ENCODE measurements at regions not wholly inside any gene's neighbourhood (a gene's known extent, or its start where the extent isn't known, plus 50 kb on each side); places are given as distances from the start of the nearest gene placed in this dataset.
"Not testable (repeated sequence)": the region's sequence is repeated elsewhere in the genome, so short reads cannot be mapped to it uniquely, and the experiment has no call there.

DNA sequence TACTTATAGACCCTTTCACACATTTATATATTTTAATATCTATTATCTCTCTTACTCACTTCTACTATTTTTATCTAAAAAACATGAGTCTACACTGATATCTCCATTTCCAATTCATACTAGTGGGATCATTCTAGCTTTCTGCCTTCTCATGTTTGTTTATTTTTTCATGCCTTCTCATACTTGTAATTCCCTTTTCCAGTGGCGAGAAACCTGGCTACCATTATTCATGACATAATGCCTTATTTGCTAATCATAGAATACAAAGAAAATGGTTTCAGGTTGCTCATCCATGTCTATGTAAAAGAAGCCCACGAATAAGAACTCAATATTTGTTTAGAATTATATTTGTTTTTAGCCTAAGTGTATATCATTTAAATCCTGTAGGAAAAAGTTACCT, 232.7 kb upstream of the ACTBL2 start:
- no peak for DNase-seq (ENCODE audit: low read depth, low spot score)

DNA sequence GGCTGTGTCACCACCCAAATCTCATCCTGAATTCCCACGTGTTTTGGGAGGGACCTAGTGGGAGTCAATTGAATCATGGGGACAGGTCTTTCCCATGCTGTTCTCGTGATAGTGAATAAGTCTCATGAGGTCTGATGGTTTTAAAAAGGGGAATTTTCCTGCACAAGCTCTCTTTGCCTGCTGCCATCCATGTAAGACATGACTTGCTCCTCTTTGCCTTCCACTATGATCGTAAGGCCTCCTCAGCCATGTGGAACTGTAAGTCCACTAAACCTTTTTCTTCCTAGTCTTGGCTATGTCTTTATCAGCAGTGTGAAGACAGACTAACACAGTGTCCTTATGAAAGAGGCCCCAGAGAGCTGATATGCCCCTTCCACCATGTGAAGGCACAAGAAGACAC, 230.9 kb upstream of the ACTBL2 start:
- DNase-seq (ENCODE audit: low read depth, low spot score) = not testable (repeated sequence)

DNA sequence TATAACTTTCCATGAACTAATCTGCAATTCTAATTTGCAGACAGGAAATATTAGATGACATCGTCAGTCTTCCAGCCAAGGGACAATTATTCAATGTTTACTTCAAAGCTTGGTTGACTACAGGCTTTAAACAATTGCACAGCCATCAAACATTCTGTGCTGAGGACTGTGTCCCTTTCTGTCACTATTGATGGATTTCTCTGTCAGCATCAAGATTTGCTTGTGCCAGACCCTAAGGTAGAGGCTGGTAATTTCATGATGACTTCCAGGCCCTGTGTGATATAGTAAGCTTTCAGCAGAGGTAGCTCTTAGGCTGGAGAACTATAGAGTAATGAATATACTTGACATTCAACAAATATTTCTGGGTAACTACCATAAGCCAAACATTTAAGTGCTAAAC, 229.3 kb upstream of the ACTBL2 start:
- DNase-seq (ENCODE audit: low read depth, low spot score) = no peak

DNA sequence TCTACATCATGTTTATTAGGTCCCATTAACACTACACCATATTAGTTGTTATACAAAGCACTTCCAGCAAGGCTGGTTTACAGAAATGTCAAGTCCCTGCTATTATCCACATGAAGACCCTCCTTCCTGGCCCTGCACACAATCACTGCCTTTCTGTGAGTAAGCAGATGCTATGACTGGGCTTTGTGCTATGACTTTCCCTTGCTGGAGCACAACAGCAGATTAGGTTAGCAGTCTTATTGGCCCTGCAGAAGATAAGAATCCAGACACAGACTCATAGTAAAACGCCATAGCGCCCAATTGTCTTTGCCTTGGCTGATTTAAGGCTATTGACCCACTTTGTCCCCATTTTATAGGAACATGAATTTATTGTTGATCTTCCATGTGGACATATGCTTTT, 228.9 kb upstream of the ACTBL2 start:
- no peak for DNase-seq (ENCODE audit: low read depth, low spot score)

DNA sequence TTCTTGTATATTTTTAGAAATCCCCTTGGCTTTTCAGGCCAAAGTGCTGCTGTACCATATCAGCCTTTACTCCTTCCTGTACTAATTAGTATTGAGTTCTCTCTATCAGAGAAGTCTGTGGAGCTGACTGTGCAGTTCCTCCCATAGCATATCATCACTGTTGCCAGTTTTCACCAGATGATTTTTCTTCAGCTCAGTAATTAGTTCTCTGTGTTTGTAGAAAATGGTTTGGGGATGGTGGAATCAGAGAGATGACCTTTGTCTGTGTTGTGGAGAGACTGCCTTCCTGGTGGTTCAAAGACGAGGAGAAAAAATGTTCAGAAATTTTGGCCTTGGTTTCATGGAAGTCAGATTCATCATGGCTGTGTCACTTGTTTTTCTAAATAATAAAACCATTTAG, 227.5 kb upstream of the ACTBL2 start:
- DNase-seq (ENCODE audit: low read depth, low spot score) = no peak

DNA sequence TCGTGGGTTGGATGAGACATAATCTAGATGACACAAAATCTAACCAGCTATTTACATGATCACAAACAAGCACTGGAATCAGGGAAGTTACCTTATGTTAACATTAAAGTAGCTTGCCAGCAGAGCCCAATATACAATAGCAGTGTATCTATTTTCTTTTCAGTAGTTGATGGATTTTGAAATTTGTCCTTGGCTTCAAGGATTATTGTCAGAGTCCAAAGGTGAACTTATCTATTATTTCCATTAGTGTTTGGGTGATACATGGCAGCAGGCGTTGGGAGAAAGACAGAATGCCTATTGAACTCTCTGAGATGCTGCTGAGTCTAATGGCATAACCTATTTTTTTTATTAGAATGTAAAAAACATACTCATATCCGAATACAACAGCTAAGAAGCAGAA, 223.2 kb upstream of the ACTBL2 start:
- no peak for DNase-seq (ENCODE audit: low read depth, low spot score)

DNA sequence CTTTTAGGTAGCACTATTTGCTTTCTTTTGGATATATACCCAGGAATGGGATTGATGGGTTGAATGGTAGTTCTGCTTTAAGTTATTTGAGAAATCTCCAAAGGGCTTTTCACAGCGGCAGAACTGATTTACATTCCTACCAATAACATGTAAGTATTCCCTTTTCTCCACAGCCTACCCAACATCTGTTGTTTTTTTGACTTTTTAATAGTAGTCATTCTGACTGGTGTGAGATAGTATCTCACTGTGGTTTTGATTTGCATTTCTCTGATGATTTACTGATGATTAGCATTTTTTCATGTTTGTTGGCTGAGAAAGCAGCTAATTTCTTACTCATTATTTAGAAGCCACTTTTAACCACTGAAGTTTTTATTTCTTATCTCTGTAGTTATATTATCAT, 221.1 kb upstream of the ACTBL2 start:
- no peak for DNase-seq (ENCODE audit: low read depth, low spot score)

DNA sequence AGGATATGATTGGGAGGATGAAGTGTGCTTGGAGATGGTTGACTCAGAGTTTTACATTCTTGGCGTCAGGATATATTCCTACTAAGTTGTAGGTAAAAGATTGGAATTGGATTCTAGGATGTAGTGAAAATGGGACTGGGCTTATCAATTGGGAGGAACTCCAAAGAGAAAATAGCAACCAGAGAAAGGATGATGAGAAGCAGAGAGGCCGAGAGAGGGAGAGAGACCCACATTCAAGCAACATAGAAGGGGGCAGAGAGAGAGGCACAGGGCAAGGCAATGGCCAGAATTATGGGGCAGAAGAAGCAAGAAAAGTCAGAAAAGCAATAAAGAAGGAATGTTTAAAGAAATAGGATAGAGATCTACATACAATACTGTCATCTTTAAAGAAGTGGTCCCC, 217.9 kb upstream of the ACTBL2 start:
- DNase-seq (ENCODE audit: low read depth, low spot score) = no peak

DNA sequence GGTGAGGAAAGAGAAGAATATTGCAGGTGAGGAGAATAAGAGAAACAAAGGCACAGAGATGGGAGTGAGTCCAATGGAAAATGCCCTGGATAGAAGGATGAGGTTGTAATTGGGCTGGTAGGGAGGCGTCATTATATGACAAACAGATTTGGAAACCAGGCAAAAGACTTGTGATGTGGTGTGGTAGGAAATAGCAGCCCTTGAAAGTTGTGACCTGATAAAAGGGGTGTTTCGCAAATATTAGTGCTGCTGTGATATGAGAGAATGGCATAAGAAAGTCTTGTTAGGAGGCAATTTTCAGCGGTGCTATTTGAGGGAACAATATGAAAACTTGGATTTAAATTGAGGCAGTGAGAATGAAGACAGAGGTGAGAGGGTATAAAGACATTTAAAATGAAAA, 217.5 kb upstream of the ACTBL2 start:
- DNase-seq (ENCODE audit: low read depth, low spot score) = no peak

DNA sequence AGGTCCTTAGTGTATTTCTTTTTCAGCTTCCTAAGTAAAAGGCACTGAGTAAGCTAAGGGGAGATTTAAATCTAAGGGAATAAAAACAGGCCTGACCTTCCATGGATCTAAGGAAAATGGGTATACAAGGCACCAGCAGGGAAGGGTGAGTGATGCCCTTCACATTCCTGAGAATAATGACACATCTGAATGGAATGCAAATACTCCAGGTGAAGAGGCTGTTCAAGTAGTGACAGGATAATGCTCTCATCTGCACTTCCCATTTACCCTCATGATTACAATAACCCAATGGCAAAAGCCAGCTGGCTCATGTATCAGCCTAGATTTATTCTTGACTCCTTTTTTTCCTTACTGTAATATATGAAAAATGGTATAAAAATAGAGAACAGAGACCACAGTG, 216.2 kb upstream of the ACTBL2 start:
- DNase-seq (ENCODE audit: low read depth, low spot score) = no peak

DNA sequence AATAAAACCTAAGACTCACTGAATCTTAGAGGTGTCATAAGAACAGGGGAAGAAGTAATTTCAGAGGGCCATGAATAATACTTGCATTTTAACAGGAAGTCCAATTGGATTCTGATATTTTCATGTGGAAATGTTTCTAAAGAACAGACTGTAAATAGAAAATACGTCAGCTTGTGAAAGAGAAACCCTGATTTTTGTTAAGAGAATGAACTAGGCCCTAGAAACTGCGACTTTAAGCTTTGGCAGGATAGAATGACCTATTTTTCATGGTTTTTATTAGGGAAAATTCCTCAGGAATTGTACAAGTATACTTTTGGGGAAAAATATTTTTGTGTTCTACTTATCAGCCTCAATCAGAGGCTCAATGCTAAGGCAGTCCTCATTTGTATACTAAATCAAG, 215.5 kb upstream of the ACTBL2 start:
- DNase-seq (ENCODE audit: low read depth, low spot score) = no peak

DNA sequence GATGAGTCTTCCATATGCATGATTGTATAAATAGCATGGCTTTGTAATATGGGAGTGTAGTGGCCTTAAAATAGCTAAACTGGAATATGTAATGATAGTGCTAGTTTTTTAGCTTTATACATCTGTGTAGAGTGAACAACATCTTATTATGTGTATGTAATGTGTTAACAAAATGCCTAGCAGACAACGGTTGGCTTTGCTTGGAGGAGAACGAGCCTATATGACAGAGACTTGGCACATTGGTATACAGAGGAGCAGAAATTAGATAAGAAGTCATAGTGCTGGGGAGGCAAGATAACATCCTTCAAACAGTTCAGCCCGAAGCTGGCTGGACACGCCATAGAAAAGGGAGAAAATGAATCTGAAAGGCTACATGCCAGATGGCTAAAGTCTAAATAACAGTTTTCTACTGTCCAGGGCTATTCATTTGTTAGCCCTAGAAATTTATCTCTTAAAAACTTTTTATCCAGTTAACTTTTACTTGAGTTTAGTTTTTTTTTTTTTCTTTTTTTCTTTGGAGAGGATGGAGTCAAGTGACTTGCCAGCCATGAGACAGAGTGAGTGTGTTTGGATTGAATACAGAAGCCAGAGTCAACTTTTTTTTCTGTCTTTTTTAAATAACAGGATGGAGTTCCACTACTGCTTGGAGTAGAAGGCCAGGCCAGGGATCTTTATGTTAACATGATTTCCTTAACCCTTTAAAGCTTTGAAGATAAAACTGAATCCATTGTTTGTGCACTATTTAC, 214.4 kb upstream of the ACTBL2 start:
- no peak for DNase-seq (ENCODE audit: low read depth, low spot score)

DNA sequence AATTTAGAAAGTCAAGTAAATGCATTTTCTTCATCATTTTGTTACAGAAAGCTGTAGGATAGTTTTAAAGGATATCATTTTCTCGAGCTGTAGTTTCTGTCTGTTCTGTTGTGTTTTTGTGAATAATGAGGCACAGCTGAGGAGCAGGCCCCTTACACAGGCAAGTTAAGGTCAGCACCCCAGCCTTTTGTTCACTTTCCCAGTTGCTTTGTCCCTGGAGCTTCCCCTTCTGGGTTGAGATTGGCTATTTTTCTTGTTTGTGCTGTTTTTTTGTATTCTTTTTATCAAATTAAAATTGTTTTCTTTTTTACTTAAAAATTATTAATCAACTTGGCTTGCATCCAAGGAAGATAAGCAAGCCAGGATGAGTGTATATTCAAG, 213.8 kb upstream of the ACTBL2 start:
- DNase-seq (ENCODE audit: low read depth, low spot score) = no peak

DNA sequence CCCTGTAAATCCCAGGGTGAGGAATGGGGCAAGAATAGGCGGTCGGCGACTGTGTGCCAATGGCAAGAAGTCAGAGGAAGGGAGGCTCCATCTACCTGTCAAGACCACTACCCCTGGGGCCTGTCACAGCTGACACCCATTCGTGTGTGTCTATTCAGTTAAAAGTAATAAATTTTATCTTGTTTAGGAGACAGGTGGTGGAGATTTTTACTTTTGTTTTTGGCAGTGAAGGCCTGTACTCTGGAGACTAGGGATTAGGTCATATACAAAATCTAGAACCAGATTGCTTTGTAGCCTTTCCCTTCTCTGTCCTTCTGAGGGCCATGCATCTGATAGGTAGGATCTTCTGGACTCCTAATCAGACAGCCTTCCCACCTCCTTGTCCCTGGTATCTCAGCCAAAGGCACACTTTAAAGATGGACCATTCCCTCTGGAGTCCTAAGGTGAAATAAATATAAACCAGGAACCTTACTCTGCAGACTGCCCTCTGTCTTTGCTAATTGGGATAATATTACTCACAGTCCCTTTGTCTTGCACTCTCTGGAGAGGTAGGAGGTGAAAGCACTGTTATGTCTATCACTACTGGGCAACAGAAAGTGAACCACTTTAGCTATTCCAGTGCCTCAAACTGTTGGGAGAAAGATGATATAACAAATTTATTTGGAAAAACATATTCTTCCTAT, 213.2 kb upstream of the ACTBL2 start:
- no peak for DNase-seq (ENCODE audit: low read depth, low spot score)

DNA sequence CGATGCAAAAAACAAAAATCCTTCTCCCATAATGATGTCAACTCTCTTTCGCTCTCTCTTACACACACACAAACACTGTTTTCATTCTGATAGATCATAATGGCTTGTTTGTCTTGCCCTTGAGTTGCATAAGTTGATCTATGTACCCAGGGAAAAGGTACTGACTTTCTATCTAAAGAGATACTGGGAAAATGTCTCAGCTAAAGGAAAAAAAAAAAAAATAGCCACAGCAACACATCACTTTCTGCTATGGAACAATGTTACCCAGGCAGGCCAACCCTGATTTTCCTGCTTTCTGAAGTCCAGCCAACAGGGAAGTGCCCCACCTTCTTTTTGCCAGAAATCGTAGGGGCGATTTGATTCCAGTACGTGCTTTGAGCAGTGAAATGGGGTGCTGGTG, 212.6 kb upstream of the ACTBL2 start:
- no peak for DNase-seq (ENCODE audit: low read depth, low spot score)

DNA sequence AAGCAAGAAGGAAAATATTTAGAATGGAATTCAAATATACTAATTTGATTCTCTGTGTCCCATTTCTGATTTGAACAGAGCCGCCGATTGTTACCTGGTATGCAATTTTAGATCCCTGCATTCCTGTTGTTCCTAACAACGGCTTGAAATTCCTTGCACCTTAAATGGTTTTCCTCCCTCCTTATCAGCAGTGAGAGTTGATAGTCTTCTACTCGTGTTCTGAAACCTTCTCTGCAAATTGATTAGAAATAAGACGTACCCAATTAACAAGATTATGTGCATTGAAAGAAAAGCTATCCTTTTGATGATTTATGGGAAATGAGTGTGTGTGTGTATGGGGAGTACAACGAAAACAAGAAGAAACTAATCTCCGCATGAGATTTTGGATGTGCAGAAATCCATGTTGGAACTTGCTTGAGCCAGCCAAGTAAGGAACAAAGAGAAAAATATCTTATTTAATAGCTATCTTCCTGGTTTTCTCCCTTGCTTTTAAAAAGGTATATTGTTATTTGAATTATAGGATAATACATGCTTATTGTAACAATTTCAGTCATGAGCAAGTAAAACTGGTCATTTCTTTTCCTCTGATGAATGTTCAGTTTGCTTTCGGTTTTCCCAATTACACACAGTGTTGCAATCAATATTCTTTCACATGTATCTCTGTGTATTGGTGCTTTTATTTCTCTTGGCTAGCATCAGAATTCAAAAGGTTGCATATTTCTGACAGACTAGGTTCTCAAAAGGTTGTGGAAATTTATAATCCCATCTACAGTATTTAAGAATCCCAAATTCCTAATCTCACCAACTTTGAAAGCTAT, 211.1 kb upstream of the ACTBL2 start:
- DNase-seq (ENCODE audit: low read depth, low spot score) = no peak

DNA sequence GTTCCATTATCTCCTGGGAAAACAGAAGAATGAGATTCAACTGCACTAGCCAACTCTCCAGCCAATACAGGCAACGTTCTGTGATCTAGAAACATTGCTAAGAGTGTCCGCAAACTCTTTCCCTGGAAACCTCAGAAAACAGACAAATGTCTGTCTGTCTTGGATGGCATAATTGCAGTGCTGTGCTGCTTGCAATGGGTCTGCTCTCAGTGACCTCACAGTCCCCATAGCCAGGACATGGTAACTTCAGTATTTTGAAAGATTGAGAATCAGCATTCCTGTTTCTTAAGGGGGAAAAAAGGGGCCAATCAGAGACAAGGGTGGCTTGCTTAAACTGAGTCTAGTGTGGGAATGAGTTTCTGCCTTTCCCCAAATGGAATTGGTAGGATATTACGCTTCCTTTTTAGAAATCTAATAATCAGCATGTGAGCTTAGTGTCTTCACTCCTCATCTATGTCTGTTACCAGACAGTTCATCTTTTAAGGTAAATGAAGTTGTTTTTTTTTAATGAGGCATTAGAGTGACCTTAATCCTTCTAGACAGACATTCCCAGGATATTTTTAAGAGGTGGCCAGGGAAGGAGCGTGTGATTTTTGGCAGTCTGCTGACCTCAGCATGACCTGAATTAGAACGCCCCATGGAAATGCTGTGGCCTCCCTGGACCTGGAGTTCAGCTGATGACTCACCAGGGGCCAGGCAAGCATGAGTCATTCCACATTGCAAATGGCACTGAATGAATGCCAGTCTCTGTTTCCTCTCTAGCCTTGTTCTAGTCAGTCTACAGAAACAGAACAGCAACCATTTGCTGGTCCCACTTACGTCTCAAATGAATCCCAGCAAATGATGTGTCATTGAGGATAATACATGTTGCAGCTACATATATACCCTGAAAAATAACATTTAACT, 210.2 kb upstream of the ACTBL2 start:
- peak; percentile 75 for DNase-seq (ENCODE audit: low read depth, low spot score)

DNA sequence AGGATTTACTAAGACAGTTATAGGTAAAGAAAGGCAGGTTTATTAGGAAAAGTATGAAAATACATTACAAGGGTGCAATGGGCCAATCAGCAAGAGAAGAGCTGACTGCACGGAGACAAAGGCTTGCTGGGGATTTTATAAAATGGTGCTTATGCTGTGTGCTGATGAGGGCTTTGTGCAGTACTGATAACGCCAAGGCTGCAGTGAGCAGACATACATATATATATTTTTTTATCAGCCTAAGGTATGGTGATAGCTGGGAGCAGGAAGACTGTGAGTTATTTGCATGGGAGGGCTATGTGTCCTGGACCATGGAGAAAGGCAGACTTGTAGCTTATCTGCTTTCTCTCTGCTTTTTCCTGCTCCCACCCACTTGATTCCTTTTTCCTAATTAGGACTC, 208.1 kb upstream of the ACTBL2 start:
- no peak for DNase-seq (ENCODE audit: low read depth, low spot score)

DNA sequence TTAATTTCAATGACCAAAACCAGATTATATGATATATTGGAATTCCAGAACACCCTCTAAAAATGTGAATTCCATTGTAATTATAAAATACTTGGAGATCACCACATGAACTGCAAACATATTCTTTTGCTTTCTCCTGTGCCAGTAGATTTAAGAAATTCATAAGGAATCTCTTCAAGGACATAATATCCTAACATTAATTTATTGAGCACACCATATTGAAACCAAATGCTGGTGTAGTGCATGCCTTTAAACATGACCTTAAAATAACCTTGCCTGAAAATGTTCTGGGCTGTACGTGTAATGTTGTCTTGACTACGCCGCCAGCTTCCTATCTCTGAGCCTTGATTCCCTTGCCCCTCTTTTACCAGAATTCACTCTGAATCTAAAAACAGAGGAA, 205.0 kb upstream of the ACTBL2 start:
- no peak for DNase-seq (ENCODE audit: low read depth, low spot score)

DNA sequence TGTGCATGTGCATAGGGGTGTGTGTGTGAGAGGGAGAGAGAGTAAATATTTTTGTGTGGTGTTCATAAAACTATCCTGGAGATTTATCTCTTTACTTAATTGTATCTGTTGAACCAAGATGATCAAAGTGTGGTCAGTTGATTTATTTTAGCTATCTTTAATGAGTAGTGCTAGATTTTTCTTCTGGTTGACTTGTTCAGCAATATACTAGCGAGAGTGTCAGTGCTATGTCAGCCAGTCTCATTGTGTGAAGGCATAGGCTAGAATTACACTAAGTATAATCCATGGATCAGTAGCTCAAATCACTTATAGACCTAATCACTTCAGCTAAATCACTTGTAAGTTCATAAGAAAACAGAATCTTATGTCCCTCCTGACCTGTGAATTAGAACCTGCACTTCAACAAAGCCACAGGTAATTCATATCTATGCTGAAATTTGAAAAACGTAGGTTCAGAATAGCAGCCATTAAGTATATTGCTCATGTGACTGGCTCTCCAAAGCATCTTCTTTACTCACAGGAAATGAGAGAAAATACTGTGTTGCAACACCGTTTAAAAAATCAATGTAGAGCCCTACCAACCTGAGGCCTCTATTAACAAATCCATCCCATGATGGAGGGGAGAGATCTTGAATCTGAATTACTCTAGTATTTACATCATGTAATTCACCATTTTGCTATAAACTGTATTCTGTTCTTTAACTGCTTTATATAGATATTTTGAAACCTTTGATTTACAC, 203.1 kb upstream of the ACTBL2 start:
- DNase-seq (ENCODE audit: low read depth, low spot score) = no peak

DNA sequence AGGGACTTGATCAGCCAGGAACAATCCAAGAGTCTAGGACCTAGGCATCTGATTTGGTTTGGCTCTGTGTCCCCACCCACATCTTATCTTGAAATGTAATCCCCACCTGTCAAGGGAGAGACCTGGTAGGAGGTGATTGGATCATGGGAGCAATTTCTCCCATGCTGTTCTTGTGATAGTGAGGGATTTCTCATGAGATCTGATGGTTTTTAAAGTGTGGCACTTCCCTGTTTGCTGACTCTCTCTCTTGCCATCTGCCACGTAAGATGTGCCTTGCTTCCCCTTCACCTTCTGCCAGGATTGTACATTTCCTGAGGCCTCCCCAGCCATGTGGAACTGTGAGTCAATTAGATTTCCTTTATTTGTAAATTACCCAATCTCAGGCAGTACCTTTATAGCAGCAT, 201.7 kb upstream of the ACTBL2 start:
- DNase-seq (ENCODE audit: low read depth, low spot score) = no peak

Measured in smooth muscle cell of the brain vasculature (primary cell).